PC-3 (cell line): ENCODE measurements at regions not wholly inside any gene's neighbourhood (a gene's known extent, or its start where the extent isn't known, plus 50 kb on each side); places are given as distances from the start of the nearest gene placed in this dataset.

Experiments used
- ATAC-seq: fragments of 200-7000 bp; cut with Tn5 transposase; 2 replicates; pipeline ENCODE4 v1.9.1; 2020; ENCODE audit warnings: mild to moderate bottlenecking, moderate library complexity
- BruUV-seq: library from RNA; stranded (reverse); fragments of 400-500 nt; replicated peaks from 2 replicates; lab custom pipeline; 2021; lab: Mats Ljungman, UMichigan
- CTCF ChIA-PET: fragments of 300-600 bp; sonication (Branson Sonifier 250); formaldehyde crosslinking; loops from one replicate; lab custom pipeline; 2022; ENCODE audit warnings: antibody characterized with exemption; lab: Charles Lee
- POLR2A ChIA-PET: fragments of 300-600 bp; sonication (Branson Sonifier 250); formaldehyde crosslinking; loops from one replicate; lab custom pipeline; 2022; ENCODE audit warnings: antibody characterized with exemption; ENCODE audit not compliant: unreplicated experiment; lab: Charles Lee
- DNase-seq: peaks from one replicate; pipeline ENCODE4 v3.0.0-alpha.2; 2015
- H2AFZ ChIP-seq: fragments of 300-600 bp; sonication (generic); 2 replicates; pipeline ENCODE4 v1.6.0; 2016; ENCODE audit warnings: antibody characterized with exemption, low read length
- H3F3A ChIP-seq: fragments of 300-600 bp; sonication (generic); one replicate; pipeline ENCODE4 v1.6.0; 2017; ENCODE audit warnings: antibody characterized with exemption, low read length, control low read depth, mild to moderate bottlenecking; ENCODE audit not compliant: unreplicated experiment
- H3K27ac ChIP-seq: fragments of 300-600 bp; sonication (generic); 2 replicates; pipeline ENCODE4 v1.5.1; 2016; ENCODE audit warnings: mild to moderate bottlenecking, low read length
- H3K27me3 ChIP-seq: fragments of 300-600 bp; sonication (generic); 2 replicates; pipeline ENCODE4 v1.6.1; 2016; ENCODE audit warnings: low read length, mixed read lengths
- H3K36me3 ChIP-seq: fragments of 300-600 bp; sonication (generic); 2 replicates; pipeline ENCODE4 v1.6.1; 2016; ENCODE audit warnings: low read depth, mixed run types, low read length, mixed read lengths
- H3K4me1 ChIP-seq: fragments of 300-600 bp; sonication (generic); 2 replicates; pipeline ENCODE4 v1.5.1; 2016; ENCODE audit warnings: low read length; ENCODE audit not compliant: insufficient read depth
- H3K4me2 ChIP-seq: fragments of 300-600 bp; sonication (generic); 2 replicates; pipeline ENCODE4 v1.6.0; 2016; ENCODE audit warnings: low read length
- H3K4me3 ChIP-seq: fragments of 300-600 bp; sonication (generic); 2 replicates; pipeline ENCODE4 v1.5.1; 2016; ENCODE audit warnings: mild to moderate bottlenecking, low read length, mixed read lengths
- H3K79me2 ChIP-seq: fragments of 300-600 bp; sonication (generic); 2 replicates; pipeline ENCODE4 v1.6.1; 2017; ENCODE audit warnings: low read length, mixed read lengths
- H3K9ac ChIP-seq: fragments of 300-600 bp; sonication (generic); 2 replicates; pipeline ENCODE4 v1.6.0; 2016; ENCODE audit warnings: mild to moderate bottlenecking, low read length
- H3K9me2 ChIP-seq: fragments of 300-600 bp; sonication (generic); replicated peaks from 2 replicates; pipeline ENCODE4 v1.6.1; 2016; ENCODE audit warnings: mixed run types, low read length, mixed read lengths
- H3K9me3 ChIP-seq: fragments of 300-600 bp; sonication (generic); 2 replicates; pipeline ENCODE4 v1.6.1; 2016; ENCODE audit warnings: low read length, mixed read lengths
- H4K20me1 ChIP-seq: fragments of 300-600 bp; sonication (generic); 2 replicates; pipeline ENCODE4 v1.6.1; 2016; ENCODE audit warnings: low read length, mixed read lengths
- CTCF ChIP-seq: fragments of 300-600 bp; sonication (generic); conservative IDR thresholded peaks from 2 replicates; pipeline ENCODE4 v1.5.1; 2017; ENCODE audit warnings: antibody characterized with exemption, low read depth, mild to moderate bottlenecking, low read length
- EZH2 ChIP-seq: fragments of 300-600 bp; sonication (generic); IDR thresholded peaks from one replicate; pipeline ENCODE4 v1.6.1; 2017; ENCODE audit warnings: antibody characterized with exemption, mild to moderate bottlenecking, low read length; ENCODE audit not compliant: unreplicated experiment
- EZH2phosphoT487 ChIP-seq: fragments of 300-600 bp; sonication (generic); IDR thresholded peaks from 2 replicates; pipeline ENCODE4 v1.6.1; 2018; ENCODE audit warnings: mild to moderate bottlenecking, antibody characterized with exemption, low read length, borderline replicate concordance
- intact Hi-C: fragments of 100-400 bp; cut with micrococcal nuclease; formaldehyde crosslinking; loops from 2 replicates; pipeline ENCODE4 v1.9.0; 2023

DNA sequence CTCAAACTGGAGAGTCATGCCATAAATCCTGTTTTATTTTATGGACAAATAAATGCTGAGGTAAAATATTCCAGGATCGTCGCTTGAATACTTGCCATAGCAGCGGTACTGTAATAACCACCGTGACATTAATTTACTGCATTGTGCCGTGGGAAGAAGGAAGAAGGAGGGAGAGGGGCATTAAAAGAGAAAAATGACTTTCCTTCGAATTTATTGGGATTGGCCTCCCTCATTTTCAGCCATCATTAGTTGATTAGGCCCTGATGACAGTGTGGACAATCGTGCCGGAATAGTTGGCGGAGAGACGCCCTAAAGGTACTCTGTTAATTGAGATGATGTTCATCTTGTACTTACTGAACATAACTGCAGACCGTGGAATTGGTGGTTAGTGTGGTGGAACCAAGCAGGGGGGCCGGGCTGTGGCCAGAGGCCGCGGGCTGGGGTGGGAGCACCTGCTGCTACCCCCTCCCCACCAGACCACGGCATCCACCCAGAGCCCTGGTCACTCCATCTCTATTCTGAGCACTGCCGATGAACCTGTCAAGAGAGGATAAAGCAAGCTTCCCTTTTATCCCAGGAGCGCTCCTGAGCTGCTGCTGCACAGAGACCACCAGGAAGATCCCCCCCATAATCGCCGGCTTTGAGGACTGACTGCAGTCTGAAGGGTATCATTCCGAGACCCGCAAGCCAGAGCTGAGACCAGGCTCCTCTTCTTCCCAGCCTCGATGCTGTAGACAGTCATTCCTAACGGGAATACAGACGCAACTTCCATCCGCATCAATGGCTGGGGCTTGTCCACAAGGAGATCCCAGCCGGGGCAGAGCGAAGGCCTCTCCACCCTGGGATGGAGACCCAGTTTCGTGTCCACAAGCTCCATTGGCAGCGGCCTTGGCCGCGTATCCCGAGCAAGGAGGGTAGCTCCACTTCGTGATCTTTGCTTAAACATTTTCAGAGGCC is 168.3 kb upstream of the TSHZ3 start:
- H3K27me3 ChIP-seq = no peaks in the 10 kb centered on the region
- no peaks in the 10 kb centered on the region for H3K9me2 ChIP-seq
- no peaks in the 10 kb centered on the region for H3K9me3 ChIP-seq
- H4K20me1 ChIP-seq = no peaks in the 10 kb centered on the region
- no peak for DNase-seq
- H3K79me2 ChIP-seq = no peaks in the 10 kb centered on the region
- no peaks in the 10 kb centered on the region for H3K36me3 ChIP-seq
- TF ChIP-seq EZH2 (no peak), CTCF (no peak), EZH2phosphoT487 (no peak)
- ATAC-seq = no peak
- H3F3A ChIP-seq = no peaks in the 10 kb centered on the region
- H3K4me1 ChIP-seq = no peaks in the 10 kb centered on the region
- no peak overlapping the region for H3K4me2 ChIP-seq
- BruUV-seq = no TSS peak
- CTCF ChIA-PET = no interaction called here
- no peak overlapping the region for H3K27ac ChIP-seq
- intact Hi-C loops = no loop called here
- POLR2A ChIA-PET = no interaction called here
- H2AFZ ChIP-seq = no peak overlapping the region
- no peak overlapping the region for H3K9ac ChIP-seq
- H3K4me3 ChIP-seq = no peak overlapping the region

GRCh38 chr19:31518216-31519020 is 169.2 kb upstream of the TSHZ3 start:
- no peak overlapping the region for H2AFZ ChIP-seq
- POLR2A ChIA-PET = no interaction called here
- DNase-seq = no peak
- ATAC-seq = no peak
- H3K4me3 ChIP-seq = no peak overlapping the region
- TF ChIP-seq CTCF = no peak
- no peak for TF ChIP-seq EZH2
- no peak for TF ChIP-seq EZH2phosphoT487
- no peaks in the 10 kb centered on the region for H3K9me2 ChIP-seq
- no peak overlapping the region for H3K4me2 ChIP-seq
- no peaks in the 10 kb centered on the region for H3K79me2 ChIP-seq
- H3K36me3 ChIP-seq = no peaks in the 10 kb centered on the region
- intact Hi-C loops = no loop called here
- BruUV-seq = no TSS peak
- no peak overlapping the region for H3K9ac ChIP-seq
- CTCF ChIA-PET = no interaction called here
- no peaks in the 10 kb centered on the region for H3K27me3 ChIP-seq
- no peaks in the 10 kb centered on the region for H3F3A ChIP-seq
- no peak overlapping the region for H3K27ac ChIP-seq
- H4K20me1 ChIP-seq = no peaks in the 10 kb centered on the region
- no peaks in the 10 kb centered on the region for H3K9me3 ChIP-seq
- no peaks in the 10 kb centered on the region for H3K4me1 ChIP-seq
